H1 (cell line): ENCODE measurements at regions not wholly inside any gene's neighbourhood (a gene's known extent, or its start where the extent isn't known, plus 50 kb on each side); places are given as distances from the start of the nearest gene placed in this dataset.

Experiments used
- CTCF ChIA-PET: fragments of 300-600 bp; sonication (Branson Sonifier 250); formaldehyde crosslinking; loops from one replicate; lab custom pipeline; 2021; ENCODE audit not compliant: partially characterized antibody; lab: Charles Lee
- POLR2A ChIA-PET: fragments of 300-600 bp; sonication (Branson Sonifier 250); formaldehyde crosslinking; loops from one replicate; lab custom pipeline; 2021; ENCODE audit warnings: inconsistent platforms; ENCODE audit not compliant: partially characterized antibody; lab: Charles Lee
- DNase-seq, 2 experiments: peaks; one replicate each; pipeline versions ENCODE4 v3.0.0 to v3.0.0-alpha.2; 2010 to 2022; ENCODE audit warnings: low spot score in 2 of 2, low read depth in 1 of 2, mixed read lengths in 1 of 2
- FAIRE-seq: peaks from 2 replicates; lab custom pipeline; 2011; peaks lifted over from hg19 to GRCh38; lab: Jason Lieb, UNC
- H2AFZ ChIP-seq: 2 replicates; pipeline ENCODE4 v1.8.1; 2012; ENCODE audit warnings: low read length, inconsistent platforms
- H2AK5ac ChIP-seq: 2 replicates; pipeline ENCODE4 v1.6.1; 2013; ENCODE audit warnings: low read depth, low read length
- H2BK120ac ChIP-seq: replicated peaks from 2 replicates; pipeline ENCODE3; 2013; ENCODE audit warnings: low read depth, low read length, inconsistent platforms
- H2BK12ac ChIP-seq: 2 replicates; pipeline ENCODE4 v1.6.1; 2013; ENCODE audit warnings: low read depth, low read length
- H2BK15ac ChIP-seq: 2 replicates; pipeline ENCODE4 v1.6.1; 2013; ENCODE audit warnings: low read length
- H2BK20ac ChIP-seq: 2 replicates; pipeline ENCODE4 v1.6.1; 2013; ENCODE audit warnings: low read length
- H2BK5ac ChIP-seq: 2 replicates; pipeline ENCODE4 v1.6.1; 2013; ENCODE audit warnings: low read depth, low read length
- H3K14ac ChIP-seq: 2 replicates; pipeline ENCODE4 v1.6.1; 2013; ENCODE audit warnings: inconsistent platforms; ENCODE audit not compliant: insufficient read length
- H3K18ac ChIP-seq: 2 replicates; pipeline ENCODE4 v1.6.1; 2013; ENCODE audit warnings: low read length; ENCODE audit errors: extremely low read depth
- H3K23ac ChIP-seq: 2 replicates; pipeline ENCODE4 v1.6.1; 2013; ENCODE audit warnings: inconsistent platforms; ENCODE audit not compliant: insufficient read length
- H3K23me2 ChIP-seq: 2 replicates; pipeline ENCODE4 v1.6.1; 2013; ENCODE audit warnings: low read depth, low read length
- H3K27ac ChIP-seq: 2 replicates; pipeline ENCODE4 v1.6.1; 2011; ENCODE audit warnings: low read depth, low read length, inconsistent platforms
- H3K27me3 ChIP-seq, 4 experiments: replicated peaks in 1 of 4; 1 replicate in 1 of 4; 2 replicates in 3 of 4; pipeline versions ENCODE4 v1.6.1 to v1.8.1; 2011 to 2013; ENCODE audit warnings: low read length in 3 of 4, mild to moderate bottlenecking in 3 of 4, inconsistent platforms in 2 of 4, mixed read lengths in 2 of 4, moderate library complexity in 1 of 4; ENCODE audit not compliant: control insufficient read depth in 3 of 4, insufficient read depth in 3 of 4; ENCODE audit errors: extremely low read depth in 1 of 4
- H3K36me3 ChIP-seq, 4 experiments: 2 replicates each; pipeline versions ENCODE4 v1.6.1 to v1.8.1; 2011 to 2013; ENCODE audit warnings: mild to moderate bottlenecking in 4 of 4, low read length in 3 of 4, moderate library complexity in 2 of 4, control low read depth in 1 of 4, inconsistent platforms in 1 of 4; ENCODE audit not compliant: insufficient read depth in 4 of 4, control insufficient read depth in 2 of 4
- H3K4ac ChIP-seq: replicated peaks from 2 replicates; pipeline ENCODE3; 2013; ENCODE audit warnings: low read length, low read depth, mixed read lengths, inconsistent platforms; ENCODE audit not compliant: insufficient read length
- H3K4me1 ChIP-seq, 4 experiments: replicated peaks in 1 of 4; 1 replicate in 1 of 4; 2 replicates in 3 of 4; pipeline versions ENCODE4 v1.6.1 to v1.8.1; 2011 to 2013; ENCODE audit warnings: low read length in 3 of 4, inconsistent platforms in 2 of 4, mixed read lengths in 1 of 4; ENCODE audit not compliant: insufficient read depth in 4 of 4, control insufficient read depth in 3 of 4
- H3K4me2 ChIP-seq, 2 experiments: 2 replicates each; pipeline versions ENCODE4 v1.6.1 to v1.8.1; 2011 to 2013; ENCODE audit warnings: low read depth in 2 of 2, low read length in 2 of 2, control low read depth in 1 of 2, inconsistent platforms in 1 of 2, mild to moderate bottlenecking in 1 of 2; ENCODE audit not compliant: insufficient read depth in 1 of 2
- H3K4me3 ChIP-seq, 4 experiments: fragments of 200-600, 300-600 bp in 1 of 4; sonication (generic), shearing (Covaris generic), sonication (Bioruptor Twin) in 1 of 4; 2 replicates each; pipeline versions ENCODE4 v1.5.1 to v1.8.1; 2011 to 2016; ENCODE audit warnings: low read length in 4 of 4, low read depth in 3 of 4, control low read depth in 2 of 4, inconsistent platforms in 2 of 4, mild to moderate bottlenecking in 2 of 4, mixed read lengths in 1 of 4, moderate library complexity in 1 of 4; ENCODE audit not compliant: insufficient read depth in 2 of 4; ENCODE audit errors: extremely low read depth in 1 of 4
- H3K56ac ChIP-seq: replicated peaks from 2 replicates; pipeline ENCODE3; 2013; ENCODE audit warnings: low read depth, mild to moderate bottlenecking, mixed read lengths, low read length, inconsistent platforms; ENCODE audit not compliant: insufficient read length
- H3K79me1 ChIP-seq: 2 replicates; pipeline ENCODE4 v1.6.1; 2013; ENCODE audit warnings: low read depth, low read length, control low read depth
- H3K79me2 ChIP-seq, 2 experiments: 2 replicates each; pipeline versions ENCODE4 v1.6.1 to v1.8.1; 2012 to 2013; ENCODE audit warnings: low read length in 2 of 2, mild to moderate bottlenecking in 2 of 2, inconsistent platforms in 1 of 2; ENCODE audit not compliant: insufficient read depth in 2 of 2, control insufficient read depth in 1 of 2
- H3K9ac ChIP-seq, 4 experiments: replicated peaks in 1 of 4; 1 replicate in 1 of 4; 2 replicates in 3 of 4; pipeline versions ENCODE4 v1.6.1 to v1.8.1; 2011 to 2013; ENCODE audit warnings: low read depth in 3 of 4, low read length in 3 of 4, control low read depth in 2 of 4, mild to moderate bottlenecking in 2 of 4, moderate library complexity in 2 of 4, inconsistent platforms in 1 of 4; ENCODE audit errors: extremely low read depth in 1 of 4
- H3K9me3 ChIP-seq, 2 experiments: 2 replicates each; pipeline versions ENCODE4 v1.6.1 to v1.8.1; 2012 to 2013; ENCODE audit warnings: mild to moderate bottlenecking in 2 of 2, moderate library complexity in 2 of 2, control low read depth in 1 of 2, inconsistent platforms in 1 of 2, low read depth in 1 of 2, low read length in 1 of 2, mixed read lengths in 1 of 2; ENCODE audit not compliant: insufficient read depth in 2 of 2
- H4K20me1 ChIP-seq, 2 experiments: replicated peaks in 1 of 2; 2 replicates each; pipeline versions ENCODE3 to v1.8.1; 2011 to 2013; ENCODE audit warnings: inconsistent platforms in 2 of 2, low read length in 2 of 2, mild to moderate bottlenecking in 1 of 2; ENCODE audit not compliant: insufficient read depth in 2 of 2, control insufficient read depth in 1 of 2
- H4K5ac ChIP-seq: 2 replicates; pipeline ENCODE4 v1.6.1; 2013; ENCODE audit warnings: low read length, low read depth, mixed read lengths, inconsistent platforms; ENCODE audit not compliant: insufficient read length
- H4K8ac ChIP-seq: 2 replicates; pipeline ENCODE4 v1.8.0; 2013; ENCODE audit warnings: mild to moderate bottlenecking, moderate library complexity, low read length, inconsistent platforms; ENCODE audit not compliant: insufficient read depth; ENCODE audit errors: extremely low read depth
- H4K91ac ChIP-seq: replicated peaks from 2 replicates; pipeline ENCODE3; 2013; ENCODE audit warnings: low read length, mixed read lengths, inconsistent platforms; ENCODE audit not compliant: insufficient read length
- PHF8 ChIP-seq: fragments of 200-600 bp; sonication (generic); conservative IDR thresholded peaks from 2 replicates; pipeline ENCODE4 v1.7.1; 2012; ENCODE audit warnings: low read depth, mild to moderate bottlenecking, inconsistent platforms, low read length, moderate library complexity
- RFX5 ChIP-seq: IDR thresholded peaks from 2 replicates; pipeline ENCODE4 v1.6.1; 2011; ENCODE audit warnings: low read depth, low read length, improper control_type of control experiment, borderline replicate concordance
- TAF7 ChIP-seq: optimal IDR thresholded peaks from 2 replicates; pipeline ENCODE3; 2011; ENCODE audit warnings: low read depth, mild to moderate bottlenecking, inconsistent platforms, low read length, moderate library complexity, borderline replicate concordance
- WGBS, 2 experiments: shearing (Covaris generic) in 1 of 2; methylation state at CpG; one replicate each; pipeline versions ENCODE4 v1.1.6 to v1.1.7; 2013 to 2015; ENCODE audit warnings: low lambda C conversion rate in 2 of 2, mixed read lengths in 2 of 2, inconsistent platforms in 1 of 2, low coverage in 1 of 2, missing lambda C conversion rate in 1 of 2; ENCODE audit not compliant: insufficient replicate concordance in 2 of 2, insufficient coverage in 1 of 2, insufficient read length in 1 of 2; ENCODE audit errors: extremely low coverage in 1 of 2, missing lambda C conversion rate in 1 of 2; 5-methylcytosine and 5-hydroxymethylcytosine counted together

DNA sequence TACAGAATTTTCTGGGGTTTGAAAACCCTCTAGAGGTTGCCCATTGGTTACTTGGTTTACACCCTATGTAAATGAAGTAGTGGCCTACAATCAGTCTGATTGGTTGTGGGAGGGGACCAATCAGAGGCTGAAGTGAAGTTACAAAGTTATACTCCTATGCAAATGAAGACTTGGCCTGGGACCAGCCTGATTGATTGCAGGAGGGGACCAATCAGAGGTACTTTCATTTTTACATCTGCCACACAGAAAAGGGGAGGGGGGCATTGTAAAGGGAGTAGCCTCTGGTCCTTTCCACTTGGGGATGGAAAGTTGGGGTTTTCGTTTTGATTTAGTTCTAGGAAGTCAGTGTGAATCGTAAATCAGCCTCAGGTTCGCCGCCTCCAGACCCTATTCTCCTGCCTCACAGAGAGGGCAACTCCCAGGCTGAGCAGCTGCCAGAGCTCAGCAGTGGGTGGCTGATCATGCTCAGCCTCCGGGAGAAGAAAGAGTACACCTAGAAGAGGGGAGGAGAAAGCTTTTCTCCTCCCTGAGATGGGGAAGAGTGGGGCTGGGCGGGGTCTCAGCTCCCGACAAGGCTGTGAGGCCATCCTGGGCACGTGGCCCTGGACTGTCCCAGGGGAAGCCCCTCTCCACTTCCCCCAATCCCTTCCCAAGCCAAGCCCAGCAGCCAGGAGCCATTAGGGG is 372.5 kb downstream of the GALR1 start:
- no peaks in the 10 kb centered on the region for H3K23me2 ChIP-seq
- TF ChIP-seq RFX5 (no peak), TAF7 (no peak), PHF8 (no peak)
- H2AFZ ChIP-seq, result no peak overlapping the region
- H2BK5ac ChIP-seq, result no peak overlapping the region
- H4K8ac ChIP-seq, result no peak overlapping the region
- H3K23ac ChIP-seq, result no peak overlapping the region
- no peak overlapping the region for H3K18ac ChIP-seq
- H3K79me2 ChIP-seq, result no peaks in the 10 kb centered on the region
- no peak overlapping the region for H3K4ac ChIP-seq
- ChIA-PET CTCF (interaction anchor here (1.6 kb wide), 1 partner anchor 29 kb away, joined by 5 read pairs; no protein-coding TSS in a partner anchor), POLR2A (no interaction called here)
- no peak overlapping the region for H4K5ac ChIP-seq
- H3K9me3 ChIP-seq, result no peaks in the 10 kb centered on the region
- H2BK120ac ChIP-seq, result no peak overlapping the region
- H3K27ac ChIP-seq, result no peak overlapping the region
- H2BK20ac ChIP-seq, result no peak overlapping the region
- no peak overlapping the region for H3K4me2 ChIP-seq
- no peaks in the 10 kb centered on the region for H3K79me1 ChIP-seq
- no peak overlapping the region for H3K14ac ChIP-seq
- H3K9ac ChIP-seq, result no peak overlapping the region
- no peaks in the 10 kb centered on the region; a peak in 1 of 7 replicates for H3K4me1 ChIP-seq
- H2AK5ac ChIP-seq, result no peak overlapping the region
- no peak for DNase-seq
- H3K56ac ChIP-seq, result no peak overlapping the region
- H3K4me3 ChIP-seq, result no peak overlapping the region
- no peaks in the 10 kb centered on the region for H3K27me3 ChIP-seq
- H2BK15ac ChIP-seq, result no peak overlapping the region
- H3K36me3 ChIP-seq, result no peaks in the 10 kb centered on the region
- no peak overlapping the region for H2BK12ac ChIP-seq
- H4K20me1 ChIP-seq, result no peaks in the 10 kb centered on the region
- no peak for FAIRE-seq
- no peak overlapping the region for H4K91ac ChIP-seq
- WGBS, 2 experiments, result 87% methylated on average over 8 of the region's 8 CpGs; no CpG with 5 or more reads in 1 of the 2 experiments
